ENCODE measurements at regions not wholly inside any gene's neighbourhood (a gene's known extent, or its start where the extent isn't known, plus 50 kb on each side); places are given as distances from the start of the nearest gene placed in this dataset.

GRCh38 chr4:4613126-4613465 is 71.2 kb upstream of the STX18 start:
- TF ChIP-seq CTCF (IDR thresholded peaks at IDR 0.05 in 8 of 11, conservative IDR thresholded peaks at IDR 0.05 in 3 of 11) (no peak), POLR2AphosphoS5 (IDR thresholded peaks at IDR 0.05) (no peak), POLR2A (IDR thresholded peaks at IDR 0.05) (no peak)

All from spleen (tissue), 7 donors.